ENCODE measurements at regions not wholly inside any gene's neighbourhood (a gene's known extent, or its start where the extent isn't known, plus 50 kb on each side); places are given as distances from the start of the nearest gene placed in this dataset.

DNA sequence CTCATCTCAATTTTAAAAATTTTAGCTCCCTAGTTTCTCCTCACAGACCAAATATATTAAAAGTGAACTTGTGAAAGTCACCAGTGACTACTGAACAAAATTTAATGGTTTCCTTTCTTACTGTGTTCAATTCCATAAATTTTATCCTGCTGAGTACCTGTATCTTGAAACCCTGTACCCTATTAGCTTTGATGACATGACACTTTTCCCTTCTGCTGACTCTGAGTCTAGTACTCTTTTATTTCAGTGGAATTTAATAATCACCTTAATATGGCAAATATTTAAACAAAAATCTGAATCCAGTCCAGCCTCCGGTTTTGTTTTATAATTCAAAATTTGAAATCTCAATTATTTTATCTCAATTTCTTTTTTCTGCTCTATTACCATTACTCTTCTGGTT lies 203.1 kb upstream of the NUDT6 start:
- TF ChIP-seq, protein P1, sequence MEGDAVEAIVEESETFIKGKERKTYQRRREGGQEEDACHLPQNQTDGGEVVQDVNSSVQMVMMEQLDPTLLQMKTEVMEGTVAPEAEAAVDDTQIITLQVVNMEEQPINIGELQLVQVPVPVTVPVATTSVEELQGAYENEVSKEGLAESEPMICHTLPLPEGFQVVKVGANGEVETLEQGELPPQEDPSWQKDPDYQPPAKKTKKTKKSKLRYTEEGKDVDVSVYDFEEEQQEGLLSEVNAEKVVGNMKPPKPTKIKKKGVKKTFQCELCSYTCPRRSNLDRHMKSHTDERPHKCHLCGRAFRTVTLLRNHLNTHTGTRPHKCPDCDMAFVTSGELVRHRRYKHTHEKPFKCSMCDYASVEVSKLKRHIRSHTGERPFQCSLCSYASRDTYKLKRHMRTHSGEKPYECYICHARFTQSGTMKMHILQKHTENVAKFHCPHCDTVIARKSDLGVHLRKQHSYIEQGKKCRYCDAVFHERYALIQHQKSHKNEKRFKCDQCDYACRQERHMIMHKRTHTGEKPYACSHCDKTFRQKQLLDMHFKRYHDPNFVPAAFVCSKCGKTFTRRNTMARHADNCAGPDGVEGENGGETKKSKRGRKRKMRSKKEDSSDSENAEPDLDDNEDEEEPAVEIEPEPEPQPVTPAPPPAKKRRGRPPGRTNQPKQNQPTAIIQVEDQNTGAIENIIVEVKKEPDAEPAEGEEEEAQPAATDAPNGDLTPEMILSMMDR (conservative IDR thresholded peaks at IDR 0.05; ENCODE audit: low read depth, low read length) = no peak
- no peak for TF ChIP-seq EZH2 (IDR thresholded peaks at IDR 0.05; ENCODE audit: borderline replicate concordance, low read depth, low read length, poor library complexity, severe bottlenecking)

Data from A673 (cell line).